Limb (tissue), 2 donors: ENCODE measurements at regions not wholly inside any gene's neighbourhood (a gene's known extent, or its start where the extent isn't known, plus 50 kb on each side); places are given as distances from the start of the nearest gene placed in this dataset.
A peak's percentile ranks its signal among the peaks of the same experiment; 100 is the strongest.

Source experiments
- DNase-seq, 2 donors: peaks; one replicate each; pipeline ENCODE4 v3.0.0-alpha.2; 2016; ENCODE audit errors: extremely low spot score in 2 of 2

DNA sequence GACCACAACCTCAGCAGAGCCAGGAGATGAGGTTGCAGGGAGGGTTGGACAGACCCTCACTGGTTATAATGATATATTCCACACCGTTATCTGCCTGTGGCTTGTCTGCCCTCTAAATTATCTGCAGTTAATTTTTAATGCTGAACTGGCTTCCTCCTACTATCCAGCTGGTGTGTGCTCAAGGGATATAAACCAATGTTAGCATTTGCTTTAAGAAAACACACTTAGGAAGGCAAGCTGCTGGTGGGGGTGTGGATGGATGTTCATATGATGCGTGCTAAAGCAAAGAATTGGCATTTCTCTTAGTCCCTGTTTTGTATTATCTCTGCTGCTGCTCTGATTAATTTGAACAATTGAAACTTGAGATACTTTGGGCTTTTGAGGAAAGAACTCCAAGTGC is 132.2 kb upstream of the NPVF start:
- peak in 1 of 2 donors; percentile 29 for DNase-seq

DNA sequence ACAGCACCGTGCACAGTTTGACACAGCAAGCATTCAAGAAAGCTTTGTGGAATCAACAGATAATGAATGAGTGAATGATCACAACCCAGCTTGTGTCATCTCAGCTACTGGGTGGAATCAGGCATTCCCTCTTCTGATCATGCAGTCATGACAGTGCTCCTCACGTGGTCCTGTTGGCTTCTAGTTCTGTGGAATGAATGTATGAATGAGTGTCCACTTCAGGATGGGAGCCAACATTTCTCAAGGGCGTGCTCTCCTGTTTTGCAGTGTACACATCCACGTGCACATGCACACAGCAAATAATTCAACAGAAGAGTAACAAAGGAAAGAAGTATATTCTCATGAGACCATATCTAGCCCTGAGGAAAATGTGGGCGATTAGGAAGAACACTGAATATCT is 133.1 kb upstream of the NPVF start:
- no peak for DNase-seq

DNA sequence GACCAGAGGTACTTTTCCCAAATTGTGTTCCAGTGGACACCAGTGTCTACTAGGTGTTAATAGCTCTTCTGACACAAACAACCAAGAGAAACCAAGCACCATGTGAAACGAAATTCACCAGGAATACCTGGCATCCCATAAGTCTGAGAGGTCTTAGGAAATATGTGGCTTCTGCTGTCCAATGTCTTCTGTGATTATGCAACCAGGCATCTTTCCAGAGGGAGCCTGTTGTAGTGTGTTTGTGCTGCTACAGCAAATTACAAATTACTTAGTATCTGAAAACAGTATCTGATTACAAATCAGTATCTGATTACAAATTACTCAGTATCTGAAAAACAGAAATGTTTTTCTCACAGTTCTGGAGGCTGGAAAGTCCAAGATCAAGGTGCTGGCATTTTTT is 133.6 kb upstream of the NPVF start:
- no peak for DNase-seq

DNA sequence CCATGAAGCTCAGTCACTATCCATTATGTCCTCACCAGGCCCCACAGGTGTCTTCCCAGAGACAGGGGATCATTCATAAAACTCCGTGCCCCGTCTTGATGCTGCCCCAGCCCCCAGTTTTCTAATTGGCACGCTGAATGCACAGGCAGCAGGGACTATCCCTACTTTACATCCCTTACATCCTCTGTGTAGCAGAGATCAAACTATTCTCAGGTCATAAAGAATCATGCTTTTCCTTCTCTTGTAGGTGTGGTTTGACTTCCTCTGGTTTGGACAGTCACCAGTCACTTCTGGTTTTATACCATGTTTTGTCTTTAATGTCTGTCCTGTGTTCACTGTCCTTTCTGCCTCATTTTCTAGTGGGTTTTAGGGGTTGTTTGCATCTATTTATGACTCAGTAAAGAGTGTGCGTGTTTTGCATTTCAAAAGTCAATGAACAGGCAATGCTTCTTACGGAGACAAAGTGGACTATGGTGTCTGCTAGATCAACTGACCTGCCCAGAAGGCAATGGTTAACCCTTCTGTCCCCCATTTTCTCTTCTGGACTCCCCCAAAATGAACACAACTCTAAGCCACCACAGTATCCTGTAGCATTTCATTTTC is 140.4 kb upstream of the NPVF start:
- no peak for DNase-seq

DNA sequence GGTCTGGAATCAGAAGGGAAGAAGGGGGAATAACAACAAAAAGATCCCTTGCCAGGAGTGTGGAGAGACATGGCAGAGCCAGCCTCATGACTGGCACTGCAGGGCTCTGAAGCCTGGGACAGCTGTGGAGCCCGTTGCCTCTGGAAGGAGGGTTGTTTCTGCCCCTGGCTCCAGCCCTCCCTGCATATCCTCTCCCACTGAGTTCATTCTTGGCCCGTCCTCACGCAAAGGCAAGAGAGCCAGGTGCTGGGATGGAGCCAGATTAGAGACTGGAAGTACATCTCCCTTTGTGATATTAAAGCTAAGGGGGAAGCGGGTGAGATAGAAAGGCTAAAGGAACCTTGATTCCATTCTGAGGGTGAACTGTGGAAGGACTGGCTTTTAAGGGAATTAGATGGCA is 141.5 kb upstream of the NPVF start:
- peak in 1 of 2 donors; percentile 47 for DNase-seq

DNA sequence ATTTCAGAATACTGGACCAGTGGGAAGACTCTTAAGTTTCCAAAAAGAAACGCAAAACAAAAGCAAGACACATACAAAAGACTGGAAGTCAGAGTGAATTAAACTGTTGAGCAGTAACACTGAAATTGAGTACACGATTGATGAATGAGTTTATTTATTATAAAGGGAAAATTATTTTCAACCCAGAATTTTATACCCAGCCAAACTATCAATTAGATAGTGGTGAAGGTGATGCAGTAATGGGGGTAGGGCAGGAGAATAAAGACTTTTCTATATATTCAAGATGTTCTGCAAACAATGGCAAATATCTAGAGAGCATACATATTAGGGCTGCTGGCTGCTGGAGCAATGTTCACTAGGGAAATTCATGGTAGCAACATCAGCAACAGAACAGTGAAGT is 143.7 kb upstream of the NPVF start:
- DNase-seq = no peak

DNA sequence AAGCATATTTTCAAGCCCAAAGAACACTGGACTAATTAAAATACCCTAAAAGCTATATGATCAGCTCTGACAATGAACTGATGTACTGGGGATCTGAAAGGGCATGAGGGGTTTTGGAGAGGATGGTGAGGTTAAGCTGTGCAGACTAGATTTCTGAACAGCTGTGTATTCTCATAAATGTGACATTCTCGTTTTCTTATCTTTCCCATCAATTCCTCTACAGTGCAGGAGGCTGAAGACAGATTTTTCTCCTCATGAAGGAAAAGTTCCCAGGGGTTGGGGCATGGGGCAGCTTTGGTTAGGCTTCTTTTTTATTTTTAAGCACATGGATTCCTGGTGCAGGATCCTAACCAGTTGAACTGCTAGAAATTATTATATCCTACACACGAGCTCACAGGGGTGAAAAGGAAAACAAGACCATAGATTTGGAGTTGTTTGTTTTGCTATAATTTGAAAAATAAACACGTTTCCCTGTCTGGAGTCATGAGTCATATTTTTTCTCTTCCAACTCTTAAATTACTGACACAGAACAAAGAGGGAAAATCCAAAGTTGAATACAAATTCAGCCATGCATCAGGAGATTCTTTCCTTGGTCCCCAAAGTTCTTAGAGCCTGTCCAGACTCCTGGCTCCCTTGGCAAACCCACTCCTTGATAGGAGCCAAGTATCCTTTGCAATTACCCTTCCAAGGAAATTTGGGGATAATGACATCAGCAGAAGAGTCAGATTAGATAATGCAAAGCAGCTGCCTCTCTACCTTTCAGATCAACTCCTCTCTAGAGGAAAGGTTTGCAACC is 147.7 kb upstream of the NPVF start:
- no peak for DNase-seq

DNA sequence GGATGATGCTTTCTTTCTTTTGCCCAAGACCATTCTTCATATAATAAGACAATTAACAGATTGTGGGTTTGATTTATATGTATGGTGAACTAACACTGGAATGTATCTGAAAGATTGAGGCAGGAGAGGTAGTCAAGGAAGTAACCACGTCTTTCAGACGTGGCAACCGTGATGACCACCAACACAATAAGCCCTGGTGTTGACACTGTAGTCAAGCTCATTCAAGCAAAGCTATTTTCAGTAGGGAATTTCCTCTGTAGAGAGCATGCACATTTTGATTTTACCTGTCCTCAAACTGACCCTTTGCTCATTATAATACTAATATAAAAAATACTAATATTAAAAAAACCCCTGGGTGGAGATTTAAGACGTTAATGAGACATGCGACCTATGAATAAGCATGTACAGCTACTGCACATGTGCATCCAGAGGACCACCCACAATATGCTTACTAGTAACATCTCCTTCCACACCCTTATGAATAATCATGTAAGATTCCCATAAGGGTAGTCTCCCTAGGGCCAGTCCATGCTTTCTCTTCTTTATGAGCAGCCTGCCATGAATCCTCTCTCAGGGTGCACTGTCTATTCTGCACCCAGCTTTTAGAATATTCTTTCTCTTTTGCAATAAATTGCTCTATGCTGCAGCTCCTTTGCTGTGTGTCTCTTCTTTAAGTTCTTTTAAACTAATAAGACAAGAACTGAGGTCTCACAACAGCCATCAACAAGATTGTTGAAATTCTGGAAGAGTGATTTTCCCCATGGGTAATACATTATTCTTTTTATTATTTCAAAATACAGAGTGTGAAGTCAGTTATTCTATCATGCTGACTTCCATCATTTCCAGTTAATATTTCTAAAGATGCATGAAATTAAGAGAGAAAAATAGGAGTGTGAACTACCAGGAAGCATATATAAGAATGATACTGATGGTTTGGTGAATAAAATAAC is 151.3 kb upstream of the NPVF start:
- no peak for DNase-seq

DNA sequence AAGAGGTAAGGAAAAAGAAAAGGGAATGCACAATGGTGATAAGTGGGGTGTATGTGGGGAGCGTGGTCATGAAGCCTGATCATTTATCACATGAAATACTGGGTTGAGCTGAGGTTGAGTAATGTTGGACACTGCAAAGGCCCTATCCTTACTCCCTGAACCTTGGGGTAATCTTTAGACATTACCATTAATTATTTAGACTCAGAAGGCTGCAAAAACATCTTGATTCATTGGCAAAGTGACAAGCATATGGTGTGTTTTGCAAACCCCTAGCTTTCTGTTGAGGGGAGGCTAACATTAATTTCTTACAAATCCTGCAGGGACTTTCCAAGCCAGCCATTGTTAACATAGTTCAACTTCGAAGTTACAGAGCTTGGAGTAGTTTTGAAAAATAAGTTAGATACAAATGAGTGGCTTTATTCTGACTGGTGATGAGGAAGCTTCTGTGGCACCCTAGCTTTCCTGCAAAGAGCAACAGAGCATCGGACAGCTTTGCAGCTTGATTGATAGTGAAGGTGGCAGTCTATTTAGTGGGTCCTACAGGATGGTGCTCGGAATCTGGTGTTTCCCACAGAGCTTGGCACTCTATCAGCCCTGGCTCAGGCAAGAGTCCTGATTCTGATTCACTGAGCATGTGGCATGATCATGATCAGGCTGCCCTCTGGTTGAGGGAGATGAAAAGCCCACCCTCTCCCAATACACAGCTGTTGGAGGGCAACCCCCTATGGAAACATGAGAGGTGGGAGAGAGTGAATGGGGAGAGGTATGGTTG is 153.7 kb upstream of the NPVF start:
- no peak for DNase-seq

DNA sequence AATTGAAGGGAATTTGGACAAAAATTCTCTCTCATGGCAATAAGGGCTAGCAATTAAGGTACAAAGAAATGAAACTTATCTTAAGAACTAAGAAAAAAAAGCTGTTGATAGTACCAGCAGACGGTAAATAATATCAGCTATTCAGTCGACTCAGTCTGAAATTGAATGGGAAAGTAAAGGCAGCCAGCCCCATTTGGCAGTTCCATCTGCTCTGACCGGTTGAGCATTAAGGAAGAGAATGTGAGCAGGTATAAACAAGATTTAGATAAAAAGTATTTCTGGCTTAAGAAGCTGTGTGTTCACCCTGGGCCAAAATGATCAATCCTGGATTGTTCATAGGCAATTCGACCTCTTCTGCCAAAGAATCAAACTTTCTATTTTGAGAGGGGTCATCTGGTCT is 154.6 kb upstream of the NPVF start:
- no peak for DNase-seq

DNA sequence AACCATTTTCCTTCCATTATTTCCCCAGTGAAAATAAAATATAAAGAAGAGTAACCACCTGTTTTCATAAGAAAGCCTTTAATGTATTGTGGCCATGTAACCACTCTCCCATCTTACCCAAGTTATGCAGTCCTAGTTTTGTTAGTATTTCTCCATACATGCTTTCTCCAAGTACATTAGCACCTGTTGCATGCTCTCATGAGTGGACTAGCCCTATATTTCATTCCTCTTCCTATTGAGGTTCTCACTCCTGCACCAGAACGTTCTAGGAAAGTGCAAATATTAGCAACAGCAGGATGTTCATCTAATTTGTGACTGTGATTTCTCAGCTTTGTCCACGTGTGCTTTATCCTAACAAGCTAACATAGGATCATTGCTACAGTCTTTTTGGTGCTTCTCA is 155.1 kb upstream of the NPVF start:
- DNase-seq = no peak

DNA sequence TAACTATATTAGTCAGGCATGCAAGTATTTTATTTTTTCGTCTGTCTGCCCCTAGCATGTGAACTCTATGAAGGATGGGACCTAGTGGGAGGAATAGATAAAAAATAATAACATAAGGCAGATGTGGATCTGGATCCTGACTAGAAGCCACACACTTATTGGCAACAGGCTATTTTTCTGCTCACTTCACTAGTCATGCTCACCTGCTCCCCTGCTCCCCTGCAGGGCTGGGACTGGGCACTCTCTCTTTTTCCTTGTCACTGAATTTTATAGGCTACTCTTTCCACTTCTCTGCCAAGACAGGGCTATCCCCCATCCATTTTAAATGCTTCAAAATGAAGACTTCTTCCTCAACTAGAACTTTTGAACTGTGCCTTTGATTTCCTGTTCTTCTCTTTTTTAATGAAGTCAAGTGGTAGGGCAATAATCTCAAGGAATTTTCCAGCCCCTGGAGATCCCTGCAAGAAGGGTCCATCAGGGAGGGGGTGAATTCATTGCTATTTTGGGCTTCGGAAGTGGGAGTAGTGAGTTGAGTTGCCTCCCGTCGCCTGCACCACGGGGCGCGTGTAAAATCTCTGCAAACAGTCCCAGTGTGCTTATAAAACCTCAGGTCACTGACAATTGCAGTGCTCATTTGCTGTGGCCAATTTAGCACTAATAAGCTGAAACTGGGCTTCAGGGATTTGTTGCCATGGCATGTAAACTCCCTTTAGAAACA is 156.7 kb upstream of the NPVF start:
- peak in 1 of 2 donors; percentile 62 for DNase-seq

DNA sequence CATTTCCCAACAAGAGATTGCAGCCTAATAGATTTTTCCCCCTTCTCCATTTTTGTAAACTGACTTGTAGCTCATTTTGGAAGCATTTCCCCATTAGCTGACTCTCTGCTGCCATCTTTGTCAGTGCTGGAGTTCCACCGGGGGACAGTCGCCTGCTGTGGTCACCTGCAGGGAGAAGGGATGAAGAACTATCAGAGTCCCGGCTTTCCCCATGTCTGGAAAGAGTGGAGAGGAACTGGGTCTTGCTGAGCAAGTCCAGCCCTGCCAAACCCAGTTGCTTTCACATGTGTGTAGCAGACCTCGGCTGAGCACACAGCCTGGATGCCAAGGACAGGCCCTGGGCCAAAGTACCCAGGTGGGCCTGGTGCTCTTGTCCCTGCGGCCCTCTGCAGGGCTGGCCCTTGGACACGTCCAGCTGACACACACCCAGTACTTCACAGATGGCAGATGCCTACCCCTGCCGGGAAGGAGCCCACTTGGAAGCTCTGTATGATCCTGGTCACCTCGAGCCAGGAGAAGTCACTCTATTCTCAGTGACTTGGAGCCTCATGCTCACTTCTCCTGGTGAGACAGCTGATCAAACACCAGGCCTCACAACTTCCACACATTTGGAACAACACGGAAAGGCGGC is 157.3 kb upstream of the NPVF start:
- DNase-seq = peak in 1 of 2 donors; percentile 65

DNA sequence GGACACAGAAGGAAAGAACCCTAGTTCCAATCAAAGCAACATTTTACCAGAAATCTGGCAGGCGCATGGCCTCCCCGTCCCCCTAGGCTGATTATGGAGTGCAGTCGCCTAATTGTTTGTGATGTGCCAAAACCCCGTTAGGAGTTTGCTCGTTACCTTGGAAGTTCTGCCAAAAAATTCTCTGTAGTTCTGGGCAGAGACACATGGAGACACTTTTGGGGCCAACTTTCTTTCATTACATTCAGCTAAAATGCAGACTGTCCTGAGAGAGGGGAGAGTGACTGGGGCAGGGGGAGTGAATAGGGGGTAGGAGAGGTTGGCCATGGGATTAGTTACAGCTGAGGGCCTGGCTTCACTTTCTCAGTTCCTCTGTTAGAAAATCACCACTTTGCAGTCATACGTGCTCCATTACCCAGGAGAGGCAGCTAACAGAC is 158.0 kb upstream of the NPVF start:
- DNase-seq = peak; percentile 55 to 78

DNA sequence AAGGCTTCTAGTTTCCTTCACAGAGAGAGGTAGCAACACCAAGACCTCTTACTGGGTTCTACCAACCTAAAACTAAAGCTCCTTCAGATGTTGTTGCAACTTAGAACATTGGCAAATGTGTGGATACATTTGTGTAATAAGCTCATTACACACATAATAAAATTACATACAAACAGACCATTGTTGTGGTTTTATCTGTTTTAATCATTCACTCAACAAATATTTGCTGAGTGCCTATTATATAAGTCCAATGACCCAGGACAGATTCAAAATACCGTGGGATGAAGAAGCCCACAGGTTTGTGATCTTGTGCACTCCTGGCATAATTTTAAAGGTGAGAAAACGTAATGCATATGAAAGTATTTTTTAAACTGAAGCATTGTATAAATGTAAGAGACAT is 160.4 kb upstream of the NPVF start:
- DNase-seq = no peak

DNA sequence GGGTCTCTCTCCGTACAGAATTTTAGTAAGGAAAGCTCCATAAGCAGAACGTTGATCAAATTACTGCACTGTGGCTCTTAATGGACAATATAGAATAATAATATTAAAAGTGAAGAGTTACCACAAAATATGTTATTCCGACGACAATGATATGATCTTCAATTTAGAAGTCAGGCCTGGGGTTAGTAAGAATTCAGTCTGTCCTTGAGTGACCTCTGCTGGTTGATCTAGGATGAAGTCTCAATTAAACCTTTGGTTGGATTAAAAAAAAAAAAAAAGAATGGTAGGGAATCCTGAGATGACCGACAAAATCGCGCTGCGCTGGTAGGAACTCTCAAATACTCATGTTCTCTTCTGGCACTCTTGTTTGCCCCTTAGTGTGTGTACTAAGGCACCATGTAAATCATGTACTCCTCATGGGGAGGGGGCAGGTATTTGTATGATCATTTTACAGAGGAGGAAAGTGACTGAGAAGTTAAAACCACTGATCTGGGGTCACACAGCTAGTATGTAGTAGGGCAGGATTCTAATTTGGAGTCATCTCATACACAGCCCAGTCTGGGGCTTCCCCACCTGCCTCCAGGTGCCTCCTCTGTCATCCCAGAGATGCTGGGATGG is 161.3 kb upstream of the NPVF start:
- DNase-seq = peak; percentile 47 to 70

DNA sequence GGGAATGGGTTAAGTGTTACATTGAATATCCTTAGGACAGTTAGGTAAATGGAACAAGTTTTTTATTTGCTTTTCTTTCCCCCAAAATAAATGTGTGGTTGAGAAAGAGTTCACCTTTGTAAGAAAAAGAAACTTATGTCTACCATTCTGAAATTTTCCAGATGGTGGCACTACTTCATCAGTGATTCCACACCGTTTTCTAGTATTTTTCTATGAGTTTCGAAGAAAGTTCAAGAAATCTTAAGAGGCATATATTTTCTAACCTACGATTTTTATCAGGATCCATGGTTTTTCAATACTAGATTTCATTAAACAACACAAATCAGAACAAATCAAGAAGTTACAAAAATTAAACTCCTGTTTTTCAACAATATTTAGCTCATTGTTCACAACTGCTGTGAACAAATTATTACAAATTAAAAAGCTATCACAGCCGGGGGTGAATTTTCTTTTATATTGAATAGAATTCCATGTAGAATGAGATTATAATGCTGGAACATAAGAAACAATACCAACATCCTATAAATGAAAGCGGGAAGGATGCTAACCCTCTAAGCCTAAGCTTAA is 163.1 kb upstream of the NPVF start:
- DNase-seq = peak in 1 of 2 donors; percentile 85

DNA sequence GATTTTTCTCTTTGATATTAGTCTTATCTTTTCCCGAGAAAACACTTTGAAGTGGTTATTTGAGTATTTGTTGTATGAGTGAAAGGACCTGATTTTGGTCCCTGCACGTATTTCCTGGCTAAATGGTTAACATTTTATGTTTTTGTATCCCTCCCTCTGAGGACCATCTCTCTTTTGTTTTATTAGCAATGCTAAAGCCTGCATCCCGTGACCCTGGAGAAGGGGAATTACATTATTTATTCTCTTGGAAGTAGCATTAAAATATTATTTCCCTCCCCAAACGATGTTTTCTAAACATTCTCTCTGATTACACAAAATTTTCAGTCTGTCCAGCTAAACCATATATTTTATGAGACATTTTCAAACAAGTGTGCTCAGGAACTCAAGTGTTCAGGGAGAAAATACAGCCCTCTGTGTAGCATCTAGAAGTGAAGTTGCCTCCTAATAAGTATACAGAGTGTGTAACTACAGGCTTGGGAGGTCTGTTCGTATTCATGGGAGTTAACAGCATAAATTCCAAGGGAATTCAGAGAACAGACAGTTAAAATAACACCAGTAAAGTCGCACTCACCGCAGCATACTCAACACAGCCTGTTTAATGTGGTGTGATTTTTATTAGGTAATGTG is 163.8 kb upstream of the NPVF start:
- DNase-seq = no peak
